Activated CD8-positive, alpha-beta memory T cell treated with anti-CD3 and anti-CD28 coated beads for 1 hour (primary cell): ENCODE measurements at regions not wholly inside any gene's neighbourhood (a gene's known extent, or its start where the extent isn't known, plus 50 kb on each side); places are given as distances from the start of the nearest gene placed in this dataset.

Source experiments
- DNase-seq, 2 donors: peaks; one replicate each; pipeline ENCODE4 v3.0.0-alpha.2; 2020; ENCODE audit warnings: low read depth in 1 of 2; ENCODE audit errors: extremely low read depth in 1 of 2

- no peak for DNase-seq
Observed at GRCh38 chr15:39059917-39060316, 495.3 kb upstream of the RASGRP1 start.

GRCh38 chr15:39061952-39062464, 497.4 kb upstream of the RASGRP1 start:
- DNase-seq = no peak

GRCh38 chr15:39066677-39067076, 502.1 kb upstream of the RASGRP1 start:
- no peak for DNase-seq

- no peak for DNase-seq
Observed at GRCh38 chr15:39074341-39074985, 506.4 kb upstream of the THBS1 start.

- no peak for DNase-seq
Observed at GRCh38 chr15:39075311-39075710, 505.6 kb upstream of the THBS1 start.

GRCh38 chr15:39075756-39076341, 505.0 kb upstream of the THBS1 start:
- DNase-seq = no peak

GRCh38 chr15:39078026-39078425, 502.9 kb upstream of the THBS1 start:
- no peak for DNase-seq

GRCh38 chr15:39079296-39079847, 501.5 kb upstream of the THBS1 start:
- DNase-seq = no peak

- DNase-seq = no peak
Observed at GRCh38 chr15:39083213-39083612, 497.7 kb upstream of the THBS1 start.

- no peak for DNase-seq
Observed at GRCh38 chr15:39084674-39085530, 496.0 kb upstream of the THBS1 start.

GRCh38 chr15:39086641-39087040, 494.2 kb upstream of the THBS1 start:
- no peak for DNase-seq

GRCh38 chr15:39088156-39088555, 492.7 kb upstream of the THBS1 start:
- no peak for DNase-seq

- no peak for DNase-seq
Observed at GRCh38 chr15:39092354-39092753, 488.5 kb upstream of the THBS1 start.

- no peak for DNase-seq
Observed at GRCh38 chr15:39092761-39093160, 488.1 kb upstream of the THBS1 start.

GRCh38 chr15:39094116-39094515, 486.8 kb upstream of the THBS1 start:
- no peak for DNase-seq

- no peak for DNase-seq
Observed at GRCh38 chr15:39095218-39095879, 485.5 kb upstream of the THBS1 start.

GRCh38 chr15:39096608-39097205, 484.2 kb upstream of the THBS1 start:
- no peak for DNase-seq

- no peak for DNase-seq
Observed at GRCh38 chr15:39099524-39099923, 481.4 kb upstream of the THBS1 start.

GRCh38 chr15:39100106-39100660, 480.7 kb upstream of the THBS1 start:
- no peak for DNase-seq

- no peak for DNase-seq
Observed at GRCh38 chr15:39102431-39102830, 478.4 kb upstream of the THBS1 start.
